ENCODE measurements at regions not wholly inside any gene's neighbourhood (a gene's known extent, or its start where the extent isn't known, plus 50 kb on each side); places are given as distances from the start of the nearest gene placed in this dataset.

DNA sequence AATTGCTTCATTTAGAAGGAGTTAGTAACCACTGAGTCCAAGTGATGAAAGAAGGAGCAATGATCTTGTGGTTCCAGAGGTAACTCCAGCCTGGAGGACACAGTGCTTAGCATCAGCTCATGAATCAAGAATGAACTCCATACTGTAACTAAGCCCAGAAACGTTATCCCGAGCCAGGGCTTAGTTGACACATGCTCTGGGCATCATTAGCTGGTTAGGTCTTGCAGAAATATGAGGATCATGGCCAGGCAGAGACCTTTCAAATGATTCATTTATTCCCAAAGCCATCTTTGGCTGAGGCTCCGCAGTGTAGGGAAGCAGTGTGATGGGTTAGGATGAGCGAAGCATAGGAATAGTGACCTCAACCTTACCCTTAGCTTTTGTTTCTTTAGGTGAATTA, 277.4 kb downstream of the FAM76B start:
- dilution Hi-C loops (cut with HindIII; ENCODE audit: low sequenced_read_pairs, unreplicated experiment) (no loop called here), intact Hi-C loops (cut with micrococcal nuclease) (loop anchor here (1.0 to 5.0 kb wide), 2 partner anchors 180 to 282 kb away; no protein-coding TSS in a partner anchor), in situ Hi-C loops (cut with MboI; ENCODE audit: low sequenced_read_pairs) (no loop called here)
- CTCF ChIA-PET = interaction anchor here (1.0 kb wide), 1 partner anchor 13 kb away, joined by 6 read pairs; no protein-coding TSS in a partner anchor
- Histone ChIP-seq H2BK120ac (ENCODE audit: low read depth, low read length) (peak overlapping the region; percentile 6; the same call in 1 of the 2 replicates), H3K56ac (ENCODE audit: extremely low read depth, insufficient read depth, low read length) (no peak overlapping the region), H3K9me3 (ENCODE audit: control insufficient read depth, insufficient read depth, low read length) (no peaks in the 10 kb centered on the region), H3K18ac (ENCODE audit: low read depth, low read length) (no peak overlapping the region), H3K27ac (ENCODE audit: insufficient read depth, low read length) (peak overlapping the region; percentile 57; the same call in 1 of the 2 replicates), H4K91ac (ENCODE audit: insufficient read depth, low read depth, low read length) (no peak overlapping the region), H3K4me3 (ENCODE audit: insufficient read depth, low read depth, low read length) (no peak overlapping the region), H3K23ac (ENCODE audit: low read depth, low read length) (no peak overlapping the region), H3K4me1 (ENCODE audit: control insufficient read depth, insufficient read depth, low read length) (peaks cover 2% of the 10 kb centered on the region; the same call in 1 of the 2 replicates), H3K4me2 (ENCODE audit: low read depth, low read length) (peak overlapping the region; percentile 43), H2BK20ac (ENCODE audit: low read depth, low read length) (peak overlapping the region; percentile 27; the same call in 1 of the 2 replicates), H3K27me3 (ENCODE audit: control insufficient read depth, insufficient read depth, low read length) (peaks cover 2% of the 10 kb centered on the region; the same call in 1 of the 2 replicates), H4K8ac (ENCODE audit: low read depth in 2 of 2, low read length in 2 of 2) (no peak overlapping the region), H4K20me1 (ENCODE audit: insufficient read depth, low read length) (peaks cover 4% of the 10 kb centered on the region; the same call in 1 of the 2 replicates), H2AFZ (replicated peaks; ENCODE audit: low read length, poor library complexity) (no peak overlapping the region), H3K79me1 (ENCODE audit: low read depth in 1 of 2, low read length in 2 of 2) (no peaks in the 10 kb centered on the region), H3K9ac (ENCODE audit: low read depth, low read length) (no peak overlapping the region), H3K4ac (ENCODE audit: low read depth, low read length) (peak overlapping the region; percentile 23; the same call in 1 of the 2 replicates), H2AK9ac (replicated peaks; ENCODE audit: low read depth, low read length, poor library complexity) (no peak overlapping the region), H2BK5ac (ENCODE audit: low read depth, low read length, poor library complexity, severe bottlenecking) (peak overlapping the region; percentile 68), H3K36me3 (ENCODE audit: control insufficient read depth, insufficient read depth, low read length) (no peaks in the 10 kb centered on the region), H4K5ac (ENCODE audit: low read depth, low read length) (no peak overlapping the region), H2AK5ac (ENCODE audit: low read depth, low read length) (peak overlapping the region; percentile 2; the same call in 1 of the 2 replicates), H3K9me1 (ENCODE audit: insufficient read depth, low read length) (peaks cover 5% of the 10 kb centered on the region), H3K14ac (replicated peaks; ENCODE audit: low read depth, low read length) (no peak overlapping the region), H2BK15ac (ENCODE audit: low read depth, low read length) (no peak overlapping the region)
- POLR2A ChIA-PET (ENCODE audit: unreplicated experiment) = no interaction called here
- ATAC-seq (ENCODE audit: low read depth) (peak; percentile 73), DNase-seq (peak; percentile 69)
- no TSS peak for BruUV-seq (replicated peaks)
- 0% methylated on average over 2 of the region's 4 CpGs; no CpG with 5 or more reads in 1 of the 2 experiments for WGBS, 2 experiments (ENCODE audit: extremely low coverage in 2 of 2, insufficient read length in 1 of 2)
- TF ChIP-seq CEBPB (IDR thresholded peaks at IDR 0.05; ENCODE audit: low read depth, low read length) (0 out of 2 replicates have a peak, but pooled peaks have one; percentile 10), BHLHE40 (IDR thresholded peaks at IDR 0.05; ENCODE audit: low read depth, low read length) (0 out of 2 replicates have a peak, but pooled peaks have one; percentile 17)
- TF ChIP-seq, protein P1, sequence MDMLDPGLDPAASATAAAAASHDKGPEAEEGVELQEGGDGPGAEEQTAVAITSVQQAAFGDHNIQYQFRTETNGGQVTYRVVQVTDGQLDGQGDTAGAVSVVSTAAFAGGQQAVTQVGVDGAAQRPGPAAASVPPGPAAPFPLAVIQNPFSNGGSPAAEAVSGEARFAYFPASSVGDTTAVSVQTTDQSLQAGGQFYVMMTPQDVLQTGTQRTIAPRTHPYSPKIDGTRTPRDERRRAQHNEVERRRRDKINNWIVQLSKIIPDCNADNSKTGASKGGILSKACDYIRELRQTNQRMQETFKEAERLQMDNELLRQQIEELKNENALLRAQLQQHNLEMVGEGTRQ (IDR thresholded peaks at IDR 0.05; ENCODE audit: low read depth, low read length) = no peak

Data from IMR-90 (cell line).